C4-2B (cell line): ENCODE measurements at regions not wholly inside any gene's neighbourhood (a gene's known extent, or its start where the extent isn't known, plus 50 kb on each side); places are given as distances from the start of the nearest gene placed in this dataset.

Experiments
- CTCF ChIP-seq: fragments of 450-650 bp; conservative IDR thresholded peaks from 2 replicates; pipeline ENCODE4 v1.5.1; 2017; ENCODE audit warnings: mild to moderate bottlenecking
- ZFX ChIP-seq: fragments of 450-650 bp; IDR thresholded peaks from 2 replicates; pipeline ENCODE4 v1.6.1; 2017

- TF ChIP-seq CTCF (no peak), ZFX (no peak)
These were observed 57.9 kb upstream of the CCL1 start for GRCh38 chr17:34420900-34421299.
